ENCODE measurements at regions not wholly inside any gene's neighbourhood (a gene's known extent, or its start where the extent isn't known, plus 50 kb on each side); places are given as distances from the start of the nearest gene placed in this dataset.

- RAD21 ChIA-PET (ENCODE audit: low non-redundant PET in 1 of 2, low total read pairs in 2 of 2, uncharacterized antibody in 2 of 2, unreplicated experiment in 2 of 2): interaction anchor here in 1 of 2 experiments (0.7 kb wide), 1 partner anchor 41 kb away, joined by 3 read pairs; no protein-coding TSS in a partner anchor
- Histone ChIP-seq H3K4me2 (ENCODE audit: low read length) (no peak overlapping the region), H3K27ac (ENCODE audit: low read depth, low read length) (no peak overlapping the region), H3K27me3 (ENCODE audit: insufficient read depth, low read length) (peaks cover 52% of the 10 kb centered on the region), H4K20me1 (ENCODE audit: insufficient read depth) (no peaks in the 10 kb centered on the region), H3K9ac (ENCODE audit: low read length) (no peak overlapping the region), H3K9me3 (ENCODE audit: control insufficient read depth in 1 of 2, insufficient read depth in 1 of 2, low read depth in 1 of 2, low read length in 2 of 2) (no peaks in the 10 kb centered on the region), H3K79me2 (ENCODE audit: insufficient read depth, low read length) (no peaks in the 10 kb centered on the region), H3K4me1 (ENCODE audit: control insufficient read depth in 1 of 2, insufficient read depth in 2 of 2, low read length in 2 of 2) (no peaks in the 10 kb centered on the region), H3K4me3 (replicated peaks in 1 of 2; ENCODE audit: low read depth in 1 of 2, low read length in 2 of 2) (no peak overlapping the region), H2AFZ (ENCODE audit: low read depth, low read length, poor library complexity, severe bottlenecking) (no peak overlapping the region), H3K9me2 (ENCODE audit: insufficient read depth) (no peaks in the 10 kb centered on the region), H3K36me3 (ENCODE audit: control insufficient read depth in 1 of 2, insufficient read depth in 2 of 2, low read length in 2 of 2) (no peaks in the 10 kb centered on the region)
- DNase-seq (ENCODE audit: low read depth, low spot score) (no peak), ATAC-seq (no peak)
- TF ChIP-seq SRF (IDR thresholded peaks at IDR 0.05; ENCODE audit: low read depth) (no peak), RAD21 (IDR thresholded peaks at IDR 0.05; ENCODE audit: low read depth) (no peak), TCF7L2 (IDR thresholded peaks at IDR 0.05; ENCODE audit: borderline replicate concordance, extremely low read depth, insufficient read depth, insufficient read length) (no peak), CBX3 (IDR thresholded peaks at IDR 0.05; ENCODE audit: low read depth) (no peak), EZH2phosphoT487 (IDR thresholded peaks at IDR 0.05; ENCODE audit: borderline replicate concordance) (no peak), CEBPB (IDR thresholded peaks at IDR 0.05; ENCODE audit: low read depth) (no peak), SIN3A (IDR thresholded peaks at IDR 0.05; ENCODE audit: low read depth) (no peak), EZH2 (IDR thresholded peaks at IDR 0.05) (no peak), POLR2AphosphoS5 (IDR thresholded peaks at IDR 0.05; ENCODE audit: low read depth, low read length) (no peak), YY1 (IDR thresholded peaks at IDR 0.05; ENCODE audit: extremely low read depth, insufficient replicate concordance, low read depth, low read length) (no peak)
- TF ChIP-seq, protein P1, sequence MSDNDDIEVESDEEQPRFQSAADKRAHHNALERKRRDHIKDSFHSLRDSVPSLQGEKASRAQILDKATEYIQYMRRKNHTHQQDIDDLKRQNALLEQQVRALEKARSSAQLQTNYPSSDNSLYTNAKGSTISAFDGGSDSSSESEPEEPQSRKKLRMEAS (IDR thresholded peaks at IDR 0.05): no peak
- CTCF ChIA-PET: no interaction called here
- no TSS peak for BruUV-seq (replicated peaks)
- POLR2A ChIA-PET: no interaction called here
- intact Hi-C loops (cut with micrococcal nuclease): no loop called here
Measured at GRCh38 chr12:3974883-3975282, 101.7 kb upstream of the PARP11 start.

Measured in HCT116 (cell line).